ENCODE measurements at regions not wholly inside any gene's neighbourhood (a gene's known extent, or its start where the extent isn't known, plus 50 kb on each side); places are given as distances from the start of the nearest gene placed in this dataset.

- no peaks in the 10 kb centered on the region for H3K36me3 Mint-ChIP-seq (ENCODE audit: low read depth)
- H3K27ac Mint-ChIP-seq: no peak overlapping the region
- Histone ChIP-seq H3K79me2 (replicated peaks; ENCODE audit: insufficient read depth) (no peaks in the 10 kb centered on the region), H3F3A (replicated peaks; ENCODE audit: low read depth) (no peaks in the 10 kb centered on the region), H3K4me3 (no peak overlapping the region), H3K27me3 (ENCODE audit: insufficient read depth) (no peaks in the 10 kb centered on the region), H3K27ac (ENCODE audit: low read depth) (no peak overlapping the region), H4K20me1 (replicated peaks; ENCODE audit: insufficient read depth) (no peaks in the 10 kb centered on the region), H3K9me2 (ENCODE audit: insufficient read depth) (0 out of 2 replicates have a peak, but pooled peaks cover 4% of the 10 kb centered on the region), H2AFZ (no peak overlapping the region), H3K4me1 (ENCODE audit: insufficient read depth) (no peaks in the 10 kb centered on the region; the same call in 1 of the 2 replicates), H3K36me3 (ENCODE audit: insufficient read depth) (no peaks in the 10 kb centered on the region), H3K4me2 (no peak overlapping the region)
- H3K9me3 Mint-ChIP-seq: no peaks in the 10 kb centered on the region
- TF ChIP-seq CREB1 (CRISPR knock-in tag; IDR thresholded peaks at IDR 0.05; ENCODE audit: low read depth) (no peak), EZH2 (IDR thresholded peaks at IDR 0.05; ENCODE audit: low read depth, unreplicated experiment) (no peak)
- TF ChIP-seq, protein P1, sequence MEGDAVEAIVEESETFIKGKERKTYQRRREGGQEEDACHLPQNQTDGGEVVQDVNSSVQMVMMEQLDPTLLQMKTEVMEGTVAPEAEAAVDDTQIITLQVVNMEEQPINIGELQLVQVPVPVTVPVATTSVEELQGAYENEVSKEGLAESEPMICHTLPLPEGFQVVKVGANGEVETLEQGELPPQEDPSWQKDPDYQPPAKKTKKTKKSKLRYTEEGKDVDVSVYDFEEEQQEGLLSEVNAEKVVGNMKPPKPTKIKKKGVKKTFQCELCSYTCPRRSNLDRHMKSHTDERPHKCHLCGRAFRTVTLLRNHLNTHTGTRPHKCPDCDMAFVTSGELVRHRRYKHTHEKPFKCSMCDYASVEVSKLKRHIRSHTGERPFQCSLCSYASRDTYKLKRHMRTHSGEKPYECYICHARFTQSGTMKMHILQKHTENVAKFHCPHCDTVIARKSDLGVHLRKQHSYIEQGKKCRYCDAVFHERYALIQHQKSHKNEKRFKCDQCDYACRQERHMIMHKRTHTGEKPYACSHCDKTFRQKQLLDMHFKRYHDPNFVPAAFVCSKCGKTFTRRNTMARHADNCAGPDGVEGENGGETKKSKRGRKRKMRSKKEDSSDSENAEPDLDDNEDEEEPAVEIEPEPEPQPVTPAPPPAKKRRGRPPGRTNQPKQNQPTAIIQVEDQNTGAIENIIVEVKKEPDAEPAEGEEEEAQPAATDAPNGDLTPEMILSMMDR (conservative IDR thresholded peaks at IDR 0.05; ENCODE audit: low read depth in 2 of 2): 0 out of 4 replicates have a peak, but pooled peaks of 1 of the 2 experiments have one; percentile 14
- H3K27me3 Mint-ChIP-seq (ENCODE audit: insufficient read depth, low read depth, poor library complexity): peaks cover 3% of the 10 kb centered on the region
- no peak for ATAC-seq
- no peak overlapping the region for H3K4me3 Mint-ChIP-seq
- DNase-seq (ENCODE audit: low spot score): no peak
- H3K4me1 Mint-ChIP-seq: peaks cover 6% of the 10 kb centered on the region; the same call in 2 of the 3 replicates
Measured at GRCh38 chr16:47977802-47978201, 178.0 kb downstream of the ABCC12 start.

- H3K27ac Mint-ChIP-seq: no peak overlapping the region
- no peaks in the 10 kb centered on the region for H3K36me3 Mint-ChIP-seq (ENCODE audit: low read depth)
- no peak for ATAC-seq
- no peak overlapping the region for H2AFZ ChIP-seq
- peaks cover 6% of the 10 kb centered on the region; the same call in 2 of the 3 replicates for H3K4me1 Mint-ChIP-seq
- DNase-seq (ENCODE audit: low spot score): no peak
- no peak overlapping the region for H3K4me2 ChIP-seq
- no peaks in the 10 kb centered on the region for H3K79me2 ChIP-seq (replicated peaks; ENCODE audit: insufficient read depth)
- H3K4me1 ChIP-seq (ENCODE audit: insufficient read depth): no peaks in the 10 kb centered on the region; the same call in 1 of the 2 replicates
- no peak overlapping the region for H3K27ac ChIP-seq (ENCODE audit: low read depth)
- no peaks in the 10 kb centered on the region for H3K27me3 ChIP-seq (ENCODE audit: insufficient read depth)
- no peaks in the 10 kb centered on the region for H3K36me3 ChIP-seq (ENCODE audit: insufficient read depth)
- no peaks in the 10 kb centered on the region for H3K9me3 Mint-ChIP-seq
- 0 out of 2 replicates have a peak, but pooled peaks cover 4% of the 10 kb centered on the region for H3K9me2 ChIP-seq (ENCODE audit: insufficient read depth)
- peaks cover 3% of the 10 kb centered on the region for H3K27me3 Mint-ChIP-seq (ENCODE audit: insufficient read depth, low read depth, poor library complexity)
- H4K20me1 ChIP-seq (replicated peaks; ENCODE audit: insufficient read depth): no peaks in the 10 kb centered on the region
- H3F3A ChIP-seq (replicated peaks; ENCODE audit: low read depth): no peaks in the 10 kb centered on the region
- no peak overlapping the region for H3K4me3 Mint-ChIP-seq
- no peak overlapping the region for H3K4me3 ChIP-seq
- no peak for TF ChIP-seq NANOG (IDR thresholded peaks at IDR 0.05; ENCODE audit: borderline replicate concordance)
- no peak for TF ChIP-seq STAT1 (IDR thresholded peaks at IDR 0.05; ENCODE audit: unreplicated experiment)
- no peak for TF ChIP-seq EZH2phosphoT487 (IDR thresholded peaks at IDR 0.05; ENCODE audit: unreplicated experiment)
- TF ChIP-seq, protein P2, sequence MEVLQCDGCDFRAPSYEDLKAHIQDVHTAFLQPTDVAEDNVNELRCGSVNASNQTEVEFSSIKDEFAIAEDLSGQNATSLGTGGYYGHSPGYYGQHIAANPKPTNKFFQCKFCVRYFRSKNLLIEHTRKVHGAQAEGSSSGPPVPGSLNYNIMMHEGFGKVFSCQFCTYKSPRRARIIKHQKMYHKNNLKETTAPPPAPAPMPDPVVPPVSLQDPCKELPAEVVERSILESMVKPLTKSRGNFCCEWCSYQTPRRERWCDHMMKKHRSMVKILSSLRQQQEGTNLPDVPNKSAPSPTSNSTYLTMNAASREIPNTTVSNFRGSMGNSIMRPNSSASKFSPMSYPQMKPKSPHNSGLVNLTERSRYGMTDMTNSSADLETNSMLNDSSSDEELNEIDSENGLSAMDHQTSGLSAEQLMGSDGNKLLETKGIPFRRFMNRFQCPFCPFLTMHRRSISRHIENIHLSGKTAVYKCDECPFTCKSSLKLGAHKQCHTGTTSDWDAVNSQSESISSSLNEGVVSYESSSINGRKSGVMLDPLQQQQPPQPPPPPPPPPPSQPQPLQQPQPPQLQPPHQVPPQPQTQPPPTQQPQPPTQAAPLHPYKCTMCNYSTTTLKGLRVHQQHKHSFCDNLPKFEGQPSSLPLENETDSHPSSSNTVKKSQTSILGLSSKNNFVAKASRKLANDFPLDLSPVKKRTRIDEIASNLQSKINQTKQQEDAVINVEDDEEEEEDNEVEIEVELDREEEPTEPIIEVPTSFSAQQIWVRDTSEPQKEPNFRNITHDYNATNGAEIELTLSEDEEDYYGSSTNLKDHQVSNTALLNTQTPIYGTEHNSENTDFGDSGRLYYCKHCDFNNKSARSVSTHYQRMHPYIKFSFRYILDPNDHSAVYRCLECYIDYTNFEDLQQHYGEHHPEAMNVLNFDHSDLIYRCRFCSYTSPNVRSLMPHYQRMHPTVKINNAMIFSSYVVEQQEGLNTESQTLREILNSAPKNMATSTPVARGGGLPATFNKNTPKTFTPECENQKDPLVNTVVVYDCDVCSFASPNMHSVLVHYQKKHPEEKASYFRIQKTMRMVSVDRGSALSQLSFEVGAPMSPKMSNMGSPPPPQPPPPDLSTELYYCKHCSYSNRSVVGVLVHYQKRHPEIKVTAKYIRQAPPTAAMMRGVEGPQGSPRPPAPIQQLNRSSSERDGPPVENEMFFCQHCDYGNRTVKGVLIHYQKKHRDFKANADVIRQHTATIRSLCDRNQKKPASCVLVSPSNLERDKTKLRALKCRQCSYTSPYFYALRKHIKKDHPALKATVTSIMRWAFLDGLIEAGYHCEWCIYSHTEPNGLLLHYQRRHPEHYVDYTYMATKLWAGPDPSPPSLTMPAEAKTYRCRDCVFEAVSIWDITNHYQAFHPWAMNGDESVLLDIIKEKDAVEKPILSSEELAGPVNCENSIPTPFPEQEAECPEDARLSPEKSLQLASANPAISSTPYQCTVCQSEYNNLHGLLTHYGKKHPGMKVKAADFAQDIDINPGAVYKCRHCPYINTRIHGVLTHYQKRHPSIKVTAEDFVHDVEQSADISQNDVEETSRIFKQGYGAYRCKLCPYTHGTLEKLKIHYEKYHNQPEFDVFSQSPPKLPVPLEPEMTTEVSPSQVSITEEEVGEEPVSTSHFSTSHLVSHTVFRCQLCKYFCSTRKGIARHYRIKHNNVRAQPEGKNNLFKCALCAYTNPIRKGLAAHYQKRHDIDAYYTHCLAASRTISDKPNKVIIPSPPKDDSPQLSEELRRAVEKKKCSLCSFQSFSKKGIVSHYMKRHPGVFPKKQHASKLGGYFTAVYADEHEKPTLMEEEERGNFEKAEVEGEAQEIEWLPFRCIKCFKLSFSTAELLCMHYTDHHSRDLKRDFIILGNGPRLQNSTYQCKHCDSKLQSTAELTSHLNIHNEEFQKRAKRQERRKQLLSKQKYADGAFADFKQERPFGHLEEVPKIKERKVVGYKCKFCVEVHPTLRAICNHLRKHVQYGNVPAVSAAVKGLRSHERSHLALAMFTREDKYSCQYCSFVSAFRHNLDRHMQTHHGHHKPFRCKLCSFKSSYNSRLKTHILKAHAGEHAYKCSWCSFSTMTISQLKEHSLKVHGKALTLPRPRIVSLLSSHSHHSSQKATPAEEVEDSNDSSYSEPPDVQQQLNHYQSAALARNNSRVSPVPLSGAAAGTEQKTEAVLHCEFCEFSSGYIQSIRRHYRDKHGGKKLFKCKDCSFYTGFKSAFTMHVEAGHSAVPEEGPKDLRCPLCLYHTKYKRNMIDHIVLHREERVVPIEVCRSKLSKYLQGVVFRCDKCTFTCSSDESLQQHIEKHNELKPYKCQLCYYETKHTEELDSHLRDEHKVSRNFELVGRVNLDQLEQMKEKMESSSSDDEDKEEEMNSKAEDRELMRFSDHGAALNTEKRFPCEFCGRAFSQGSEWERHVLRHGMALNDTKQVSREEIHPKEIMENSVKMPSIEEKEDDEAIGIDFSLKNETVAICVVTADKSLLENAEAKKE (CRISPR knock-in tag; IDR thresholded peaks at IDR 0.05): no peak
- TF ChIP-seq, protein P3, sequence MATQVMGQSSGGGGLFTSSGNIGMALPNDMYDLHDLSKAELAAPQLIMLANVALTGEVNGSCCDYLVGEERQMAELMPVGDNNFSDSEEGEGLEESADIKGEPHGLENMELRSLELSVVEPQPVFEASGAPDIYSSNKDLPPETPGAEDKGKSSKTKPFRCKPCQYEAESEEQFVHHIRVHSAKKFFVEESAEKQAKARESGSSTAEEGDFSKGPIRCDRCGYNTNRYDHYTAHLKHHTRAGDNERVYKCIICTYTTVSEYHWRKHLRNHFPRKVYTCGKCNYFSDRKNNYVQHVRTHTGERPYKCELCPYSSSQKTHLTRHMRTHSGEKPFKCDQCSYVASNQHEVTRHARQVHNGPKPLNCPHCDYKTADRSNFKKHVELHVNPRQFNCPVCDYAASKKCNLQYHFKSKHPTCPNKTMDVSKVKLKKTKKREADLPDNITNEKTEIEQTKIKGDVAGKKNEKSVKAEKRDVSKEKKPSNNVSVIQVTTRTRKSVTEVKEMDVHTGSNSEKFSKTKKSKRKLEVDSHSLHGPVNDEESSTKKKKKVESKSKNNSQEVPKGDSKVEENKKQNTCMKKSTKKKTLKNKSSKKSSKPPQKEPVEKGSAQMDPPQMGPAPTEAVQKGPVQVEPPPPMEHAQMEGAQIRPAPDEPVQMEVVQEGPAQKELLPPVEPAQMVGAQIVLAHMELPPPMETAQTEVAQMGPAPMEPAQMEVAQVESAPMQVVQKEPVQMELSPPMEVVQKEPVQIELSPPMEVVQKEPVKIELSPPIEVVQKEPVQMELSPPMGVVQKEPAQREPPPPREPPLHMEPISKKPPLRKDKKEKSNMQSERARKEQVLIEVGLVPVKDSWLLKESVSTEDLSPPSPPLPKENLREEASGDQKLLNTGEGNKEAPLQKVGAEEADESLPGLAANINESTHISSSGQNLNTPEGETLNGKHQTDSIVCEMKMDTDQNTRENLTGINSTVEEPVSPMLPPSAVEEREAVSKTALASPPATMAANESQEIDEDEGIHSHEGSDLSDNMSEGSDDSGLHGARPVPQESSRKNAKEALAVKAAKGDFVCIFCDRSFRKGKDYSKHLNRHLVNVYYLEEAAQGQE (IDR thresholded peaks at IDR 0.05; ENCODE audit: unreplicated experiment): no peak
- TF ChIP-seq CREB1 (CRISPR knock-in tag; IDR thresholded peaks at IDR 0.05; ENCODE audit: low read depth): no peak
Measured at GRCh38 chr16:47976636-47977210, 179.1 kb downstream of the ABCC12 start.
